K562 (cell line): ENCODE measurements at regions not wholly inside any gene's neighbourhood (a gene's known extent, or its start where the extent isn't known, plus 50 kb on each side); places are given as distances from the start of the nearest gene placed in this dataset.

Experiments
- ATAC-seq: fragments of 200-7000 bp; cut with Tn5 transposase; 3 replicates; pipeline ENCODE4 v1.9.1; 2020; ENCODE audit warnings: moderate library complexity
- BruUV-seq: library from RNA; stranded (reverse); fragments of 400-500 nt; replicated peaks from 2 replicates; lab custom pipeline; 2021; lab: Mats Ljungman, UMichigan
- CTCF ChIA-PET: fragments of 300-600 bp; formaldehyde crosslinking; extraction: SDS; loops from one replicate; lab custom pipeline; 2021; ENCODE audit warnings: low intra/inter-chr PET ratio; lab: Yijun Ruan, JAX
- POLR2A ChIA-PET: fragments of 300-600, 350-650 bp; sonication (Branson Sonifier 250); formaldehyde crosslinking; extraction: SDS; loops from one replicate; lab custom pipeline; 2021; ENCODE audit warnings: antibody characterized with exemption, inconsistent platforms; lab: Yijun Ruan, JAX
- DNase-seq, 4 experiments: peaks; one replicate each; pipeline versions ENCODE4 v3.0.0 to v3.0.0-alpha.2; 2011 to 2018; ENCODE audit warnings: low spot score in 3 of 4, mixed read lengths in 3 of 4; ENCODE audit errors: extremely low read depth in 1 of 4
- FAIRE-seq: peaks from 2 replicates; lab custom pipeline; 2011; peaks lifted over from hg19 to GRCh38; lab: Jason Lieb, UNC
- H2AFZ ChIP-seq: 2 replicates; pipeline ENCODE4 v1.6.0; 2011; ENCODE audit warnings: low read depth, low read length, control low read depth, inconsistent platforms
- H3K27ac ChIP-seq: fragments of 200-600 bp; 3 replicates; pipeline ENCODE4 v1.8.0; 2011; ENCODE audit warnings: low read depth, mild to moderate bottlenecking, control low read depth, inconsistent platforms, low read length, moderate library complexity, mixed read lengths; ENCODE audit errors: extremely low read depth
- H3K27me3 ChIP-seq, 2 experiments: fragments of 300-600 bp in 1 of 2; 2 replicates in 1 of 2; 3 replicates in 1 of 2; pipeline versions ENCODE4 v1.6.0 to v1.8.0; 2011; ENCODE audit warnings: inconsistent platforms in 2 of 2, low read length in 2 of 2, mild to moderate bottlenecking in 1 of 2, mixed read lengths in 1 of 2, moderate library complexity in 1 of 2; ENCODE audit not compliant: control insufficient read depth in 2 of 2, insufficient read depth in 2 of 2
- H3K36me3 ChIP-seq: fragments of 300-600 bp; 3 replicates; pipeline ENCODE4 v1.8.0; 2011; ENCODE audit warnings: mild to moderate bottlenecking, low read length, inconsistent platforms; ENCODE audit not compliant: control insufficient read depth, insufficient read depth
- H3K4me1 ChIP-seq, 2 experiments: fragments of 200-600 bp in 1 of 2; replicated peaks in 1 of 2; 2 replicates in 1 of 2; 3 replicates in 1 of 2; pipeline versions ENCODE4 v1.5.1 to v1.8.0; 2011; ENCODE audit warnings: inconsistent platforms in 2 of 2, low read length in 2 of 2, mild to moderate bottlenecking in 1 of 2, mixed read lengths in 1 of 2, moderate library complexity in 1 of 2; ENCODE audit not compliant: control insufficient read depth in 2 of 2, insufficient read depth in 2 of 2
- H3K4me2 ChIP-seq: 2 replicates; pipeline ENCODE4 v1.6.1; 2011; ENCODE audit warnings: low read length, control low read depth, inconsistent platforms, mixed read lengths; ENCODE audit not compliant: insufficient read depth
- H3K4me3 ChIP-seq: fragments of 200-600 bp; sonication (generic), shearing (Covaris generic); 2 replicates; pipeline ENCODE4 v1.5.1; 2016; ENCODE audit warnings: control low read depth, inconsistent platforms
- H3K79me2 ChIP-seq: fragments of 200-600 bp; 3 replicates; pipeline ENCODE4 v1.8.0; 2011; ENCODE audit warnings: low read length, inconsistent platforms; ENCODE audit not compliant: control insufficient read depth, insufficient read depth
- H3K9ac ChIP-seq, 2 experiments: 2 replicates each; pipeline versions ENCODE4 v1.6.0 to v1.6.1; 2011; ENCODE audit warnings: low read depth in 2 of 2, low read length in 2 of 2, control low read depth in 1 of 2, inconsistent platforms in 1 of 2, mild to moderate bottlenecking in 1 of 2, mixed read lengths in 1 of 2; ENCODE audit not compliant: insufficient read depth in 1 of 2
- H3K9me1 ChIP-seq: one replicate; pipeline ENCODE4 v1.6.0; 2011; ENCODE audit warnings: inconsistent platforms, mild to moderate bottlenecking, low read length, moderate library complexity; ENCODE audit not compliant: control insufficient read depth, insufficient read depth
- H3K9me3 ChIP-seq: replicated peaks from 2 replicates; pipeline ENCODE4 v1.5.1; 2011; ENCODE audit warnings: low read depth, low read length, inconsistent platforms; ENCODE audit not compliant: control insufficient read depth, insufficient read depth
- H4K20me1 ChIP-seq: replicated peaks from 2 replicates; pipeline ENCODE4 v1.6.1; 2011; ENCODE audit warnings: low read length, inconsistent platforms, mixed read lengths; ENCODE audit not compliant: control insufficient read depth, insufficient read depth
- ARNT ChIP-seq, 2 experiments: fragments of 450-650 bp; IDR thresholded peaks; 2 replicates each; pipeline ENCODE4 v1.6.1; 2016; ENCODE audit warnings: mild to moderate bottlenecking in 1 of 2
- ASH1L ChIP-seq: fragments of 450-650 bp; IDR thresholded peaks from 2 replicates; pipeline ENCODE4 v1.6.1; 2018; ENCODE audit warnings: borderline replicate concordance, mild to moderate bottlenecking, low read depth; ENCODE audit not compliant: partially characterized antibody
- CBX2 ChIP-seq: fragments of 200-600 bp; sonication (generic); IDR thresholded peaks from one replicate; pipeline ENCODE4 v1.6.1; 2012; ENCODE audit warnings: mild to moderate bottlenecking, low read length, inconsistent platforms; ENCODE audit not compliant: insufficient read depth, poor library complexity, severe bottlenecking
- FOXP1 ChIP-seq: sonication (generic); formaldehyde crosslinking; IDR thresholded peaks from 2 replicates; pipeline ENCODE4 v1.8.0; 2022; ENCODE audit warnings: mild to moderate bottlenecking, missing genetic modification reagents
- GTF2F1 ChIP-seq: IDR thresholded peaks from 2 replicates; pipeline ENCODE4 v1.6.1; 2011; ENCODE audit warnings: low read depth, low read length, improper control_type of control experiment
- ILK ChIP-seq: fragments of 450-650 bp; IDR thresholded peaks from 2 replicates; pipeline ENCODE4 v1.6.1; 2016; ENCODE audit warnings: missing genetic modification characterization, low read depth, mild to moderate bottlenecking, missing compliant biosample characterization, moderate library complexity, borderline replicate concordance
- RBM25 ChIP-seq: fragments of 200-400 bp; formaldehyde crosslinking; IDR thresholded peaks from 2 replicates; pipeline ENCODE4 v1.6.1; 2018; ENCODE audit warnings: low read length, low read depth, moderate library complexity; ENCODE audit not compliant: severe bottlenecking
- RBM39 ChIP-seq: fragments of 200-400 bp; formaldehyde crosslinking; optimal IDR thresholded peaks from 2 replicates; pipeline ENCODE3; 2018; ENCODE audit warnings: low read depth, low read length
- RNF2 ChIP-seq: sonication (generic); IDR thresholded peaks from 2 replicates; pipeline ENCODE4 v1.6.1; 2016
- SIN3A ChIP-seq, 2 experiments: fragments of 150-350 bp in 1 of 2; IDR thresholded peaks; 2 replicates each; pipeline ENCODE4 v1.6.1; 2011 to 2016; ENCODE audit warnings: borderline replicate concordance in 2 of 2, low read depth in 2 of 2, low read length in 2 of 2, mild to moderate bottlenecking in 2 of 2, moderate library complexity in 2 of 2; ENCODE audit not compliant: control insufficient read depth in 1 of 2
- SREBF1 ChIP-seq: fragments of 150-350 bp; IDR thresholded peaks from 2 replicates; pipeline ENCODE4 v1.6.1; 2014; ENCODE audit warnings: antibody characterized with exemption, low read depth, low read length, borderline replicate concordance
- TCF3 ChIP-seq: sonication (generic); formaldehyde crosslinking; IDR thresholded peaks from 2 replicates; pipeline ENCODE4 v1.4.0; 2020; ENCODE audit warnings: mild to moderate bottlenecking, missing genetic modification reagents
- WHSC1 ChIP-seq: IDR thresholded peaks from one replicate; pipeline ENCODE4 v1.6.1; 2012; ENCODE audit warnings: low read length, control low read depth, inconsistent platforms
- ZNF3 ChIP-seq: fragments of 250-450 bp; sonication (Bioruptor Pico); IDR thresholded peaks from 2 replicates; pipeline ENCODE4 v1.5.0; 2021; ENCODE audit warnings: mild to moderate bottlenecking, moderate library complexity
- ZNF57 ChIP-seq: fragments of 450-650 bp; formaldehyde crosslinking; IDR thresholded peaks from 2 replicates; pipeline ENCODE4 v1.4.0; 2020; ENCODE audit warnings: mild to moderate bottlenecking, moderate library complexity
- ZNF644 ChIP-seq: fragments of 200-800 bp; sonication (Bioruptor generic); IDR thresholded peaks from 2 replicates; pipeline ENCODE4 v1.6.1; 2016; ENCODE audit warnings: low read depth, missing genetic modification characterization, missing compliant biosample characterization
- in situ Hi-C: fragments of 300-500 bp; cut with MboI; formaldehyde crosslinking; loops from 4 replicates; pipeline ENCODE4 v1.15.0; 2018; ENCODE audit warnings: inconsistent platforms, mixed read lengths
- intact Hi-C: fragments of 100-400 bp; cut with micrococcal nuclease; formaldehyde crosslinking; loops from 2 replicates; pipeline ENCODE4 v1.14.2; 2022
- TF ChIP-seq, protein P1 (sequence below): sonication (generic); formaldehyde crosslinking; IDR thresholded peaks from 2 replicates; pipeline ENCODE4 v1.8.1; 2022; ENCODE audit warnings: missing genetic modification reagents
- TF ChIP-seq, protein P2 (sequence below): fragments of 250-450 bp; sonication (Bioruptor Pico); IDR thresholded peaks from 2 replicates; pipeline ENCODE4 v1.4.0; 2020; ENCODE audit warnings: mild to moderate bottlenecking, moderate library complexity, borderline replicate concordance
- TF ChIP-seq, protein P3 (sequence below): sonication (generic); formaldehyde crosslinking; IDR thresholded peaks from 2 replicates; pipeline ENCODE4 v1.8.1; 2023; ENCODE audit warnings: mild to moderate bottlenecking, missing genetic modification reagents

DNA sequence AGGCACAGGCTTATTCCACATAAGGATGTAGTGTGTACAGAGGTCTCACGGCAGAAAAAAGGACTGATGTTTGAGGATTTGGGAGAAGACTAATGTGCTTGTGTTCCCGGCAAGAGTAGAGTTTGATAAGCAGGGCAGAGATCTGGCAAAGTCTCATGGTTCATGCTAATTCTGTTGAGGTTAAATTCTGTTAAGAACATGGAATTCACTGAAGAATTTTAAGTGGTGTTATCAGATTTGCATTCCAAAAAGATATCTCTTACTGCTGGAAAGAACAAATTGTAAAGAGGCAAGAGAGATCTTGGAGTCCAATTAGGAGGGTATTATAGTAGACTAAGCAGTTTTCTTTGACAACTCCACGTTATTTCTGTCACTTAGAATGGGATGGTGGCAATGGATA, 348.3 kb downstream of the TDRD3 start (continued):
- TF ChIP-seq ZNF3 (CRISPR knock-in tag) (no peak), FOXP1 (CRISPR knock-in tag) (no peak), ZNF57 (CRISPR knock-in tag) (no peak), RBM25 (no peak), ZNF644 (tag) (no peak), ASH1L (no peak), ILK (tag) (no peak), RNF2 (no peak), SIN3A (IDR thresholded peaks at IDR 0.05; ENCODE audit: borderline replicate concordance in 2 of 2, control insufficient read depth in 1 of 2, low read depth in 2 of 2, low read length in 2 of 2) (no peak), TCF3 (CRISPR knock-in tag) (no peak)
- TF ChIP-seq, protein P1, sequence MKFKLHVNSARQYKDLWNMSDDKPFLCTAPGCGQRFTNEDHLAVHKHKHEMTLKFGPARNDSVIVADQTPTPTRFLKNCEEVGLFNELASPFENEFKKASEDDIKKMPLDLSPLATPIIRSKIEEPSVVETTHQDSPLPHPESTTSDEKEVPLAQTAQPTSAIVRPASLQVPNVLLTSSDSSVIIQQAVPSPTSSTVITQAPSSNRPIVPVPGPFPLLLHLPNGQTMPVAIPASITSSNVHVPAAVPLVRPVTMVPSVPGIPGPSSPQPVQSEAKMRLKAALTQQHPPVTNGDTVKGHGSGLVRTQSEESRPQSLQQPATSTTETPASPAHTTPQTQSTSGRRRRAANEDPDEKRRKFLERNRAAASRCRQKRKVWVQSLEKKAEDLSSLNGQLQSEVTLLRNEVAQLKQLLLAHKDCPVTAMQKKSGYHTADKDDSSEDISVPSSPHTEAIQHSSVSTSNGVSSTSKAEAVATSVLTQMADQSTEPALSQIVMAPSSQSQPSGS = no peak

DNA sequence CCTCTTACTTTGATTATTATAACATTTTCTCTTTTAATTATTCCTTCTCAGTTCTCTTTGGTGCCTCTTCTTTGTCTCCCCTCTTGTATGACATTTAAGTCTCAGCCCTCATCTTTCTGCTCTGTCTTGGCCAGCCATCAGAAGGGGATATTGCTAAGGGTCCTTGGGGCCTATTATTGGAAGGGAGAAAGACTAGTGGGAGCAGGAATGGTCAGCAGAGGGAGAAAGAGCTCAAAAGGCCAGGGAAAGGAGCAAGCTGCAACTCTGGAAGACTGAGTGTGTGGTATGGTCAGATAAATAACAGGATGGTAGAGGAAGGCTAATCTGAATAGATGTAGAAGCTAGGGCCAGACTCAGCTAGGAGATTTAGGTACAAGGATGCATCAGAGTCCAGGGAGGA, 336.9 kb downstream of the TDRD3 start:
- ATAC-seq (no peak), DNase-seq (no peak), FAIRE-seq (no peak)
- POLR2A ChIA-PET = no interaction called here
- no peak overlapping the region for H3K4me2 ChIP-seq
- H3K79me2 ChIP-seq = no peaks in the 10 kb centered on the region
- BruUV-seq = no TSS peak
- H2AFZ ChIP-seq = no peak overlapping the region
- no peaks in the 10 kb centered on the region for H3K9me3 ChIP-seq
- no peak overlapping the region for H3K4me3 ChIP-seq
- CTCF ChIA-PET = no interaction called here
- in situ Hi-C loops = no loop called here
- H3K9me1 ChIP-seq = no peaks in the 10 kb centered on the region
- no peaks in the 10 kb centered on the region for H3K4me1 ChIP-seq
- TF ChIP-seq GTF2F1 = no peak
- TF ChIP-seq, protein P2, sequence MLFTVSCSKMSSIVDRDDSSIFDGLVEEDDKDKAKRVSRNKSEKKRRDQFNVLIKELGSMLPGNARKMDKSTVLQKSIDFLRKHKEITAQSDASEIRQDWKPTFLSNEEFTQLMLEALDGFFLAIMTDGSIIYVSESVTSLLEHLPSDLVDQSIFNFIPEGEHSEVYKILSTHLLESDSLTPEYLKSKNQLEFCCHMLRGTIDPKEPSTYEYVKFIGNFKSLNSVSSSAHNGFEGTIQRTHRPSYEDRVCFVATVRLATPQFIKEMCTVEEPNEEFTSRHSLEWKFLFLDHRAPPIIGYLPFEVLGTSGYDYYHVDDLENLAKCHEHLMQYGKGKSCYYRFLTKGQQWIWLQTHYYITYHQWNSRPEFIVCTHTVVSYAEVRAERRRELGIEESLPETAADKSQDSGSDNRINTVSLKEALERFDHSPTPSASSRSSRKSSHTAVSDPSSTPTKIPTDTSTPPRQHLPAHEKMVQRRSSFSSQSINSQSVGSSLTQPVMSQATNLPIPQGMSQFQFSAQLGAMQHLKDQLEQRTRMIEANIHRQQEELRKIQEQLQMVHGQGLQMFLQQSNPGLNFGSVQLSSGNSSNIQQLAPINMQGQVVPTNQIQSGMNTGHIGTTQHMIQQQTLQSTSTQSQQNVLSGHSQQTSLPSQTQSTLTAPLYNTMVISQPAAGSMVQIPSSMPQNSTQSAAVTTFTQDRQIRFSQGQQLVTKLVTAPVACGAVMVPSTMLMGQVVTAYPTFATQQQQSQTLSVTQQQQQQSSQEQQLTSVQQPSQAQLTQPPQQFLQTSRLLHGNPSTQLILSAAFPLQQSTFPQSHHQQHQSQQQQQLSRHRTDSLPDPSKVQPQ = no peak
- TF ChIP-seq ARNT (IDR thresholded peaks at IDR 0.05) = no peak
- TF ChIP-seq, protein P3, sequence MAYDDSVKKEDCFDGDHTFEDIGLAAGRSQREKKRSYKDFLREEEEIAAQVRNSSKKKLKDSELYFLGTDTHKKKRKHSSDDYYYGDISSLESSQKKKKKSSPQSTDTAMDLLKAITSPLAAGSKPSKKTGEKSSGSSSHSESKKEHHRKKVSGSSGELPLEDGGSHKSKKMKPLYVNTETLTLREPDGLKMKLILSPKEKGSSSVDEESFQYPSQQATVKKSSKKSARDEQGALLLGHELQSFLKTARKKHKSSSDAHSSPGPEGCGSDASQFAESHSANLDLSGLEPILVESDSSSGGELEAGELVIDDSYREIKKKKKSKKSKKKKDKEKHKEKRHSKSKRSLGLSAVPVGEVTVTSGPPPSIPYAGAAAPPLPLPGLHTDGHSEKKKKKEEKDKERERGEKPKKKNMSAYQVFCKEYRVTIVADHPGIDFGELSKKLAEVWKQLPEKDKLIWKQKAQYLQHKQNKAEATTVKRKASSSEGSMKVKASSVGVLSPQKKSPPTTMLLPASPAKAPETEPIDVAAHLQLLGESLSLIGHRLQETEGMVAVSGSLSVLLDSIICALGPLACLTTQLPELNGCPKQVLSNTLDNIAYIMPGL = no peak
- TF ChIP-seq SREBF1 = no peak
- TF ChIP-seq CBX2 = no peak
- TF ChIP-seq RBM39 = no peak
- no peak for TF ChIP-seq WHSC1
- H3K27ac ChIP-seq = no peak overlapping the region
- intact Hi-C loops = no loop called here
- H3K36me3 ChIP-seq = no peaks in the 10 kb centered on the region
- no peak overlapping the region for H3K9ac ChIP-seq
- H4K20me1 ChIP-seq = no peaks in the 10 kb centered on the region
- no peaks in the 10 kb centered on the region for H3K27me3 ChIP-seq
